ENCODE measurements at regions not wholly inside any gene's neighbourhood (a gene's known extent, or its start where the extent isn't known, plus 50 kb on each side); places are given as distances from the start of the nearest gene placed in this dataset.
"Not testable (repeated sequence)": the region's sequence is repeated elsewhere in the genome, so short reads cannot be mapped to it uniquely, and the experiment has no call there.

- H3K27ac ChIP-seq: no peak overlapping the region
- intact Hi-C loops (cut with DNase I; ENCODE audit: low total_unique reads): no loop called here
- no peak for DNase-seq (ENCODE audit: low spot score in 2 of 2)
- H3K4me3 ChIP-seq: no peak overlapping the region
- H3K36me3 ChIP-seq: no peaks in the 10 kb centered on the region
- TF ChIP-seq POLR2AphosphoS5 (IDR thresholded peaks at IDR 0.05) (no peak), POLR2A (IDR thresholded peaks at IDR 0.05) (no peak)
- TF ChIP-seq, protein P1, sequence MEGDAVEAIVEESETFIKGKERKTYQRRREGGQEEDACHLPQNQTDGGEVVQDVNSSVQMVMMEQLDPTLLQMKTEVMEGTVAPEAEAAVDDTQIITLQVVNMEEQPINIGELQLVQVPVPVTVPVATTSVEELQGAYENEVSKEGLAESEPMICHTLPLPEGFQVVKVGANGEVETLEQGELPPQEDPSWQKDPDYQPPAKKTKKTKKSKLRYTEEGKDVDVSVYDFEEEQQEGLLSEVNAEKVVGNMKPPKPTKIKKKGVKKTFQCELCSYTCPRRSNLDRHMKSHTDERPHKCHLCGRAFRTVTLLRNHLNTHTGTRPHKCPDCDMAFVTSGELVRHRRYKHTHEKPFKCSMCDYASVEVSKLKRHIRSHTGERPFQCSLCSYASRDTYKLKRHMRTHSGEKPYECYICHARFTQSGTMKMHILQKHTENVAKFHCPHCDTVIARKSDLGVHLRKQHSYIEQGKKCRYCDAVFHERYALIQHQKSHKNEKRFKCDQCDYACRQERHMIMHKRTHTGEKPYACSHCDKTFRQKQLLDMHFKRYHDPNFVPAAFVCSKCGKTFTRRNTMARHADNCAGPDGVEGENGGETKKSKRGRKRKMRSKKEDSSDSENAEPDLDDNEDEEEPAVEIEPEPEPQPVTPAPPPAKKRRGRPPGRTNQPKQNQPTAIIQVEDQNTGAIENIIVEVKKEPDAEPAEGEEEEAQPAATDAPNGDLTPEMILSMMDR (IDR thresholded peaks at IDR 0.05): no peak
- H3K27me3 ChIP-seq: no peaks in the 10 kb centered on the region
- no peaks in the 10 kb centered on the region for H3K4me1 ChIP-seq
- H3K9me3 ChIP-seq: no peaks in the 10 kb centered on the region
These were observed 165.3 kb upstream of the FBN2 start for GRCh38 chr5:128703322-128703721.

- Histone ChIP-seq H3K4me1 (no peaks in the 10 kb centered on the region), H3K4me3 (no peak overlapping the region), H3K27ac (no peak overlapping the region), H3K9me3 (no peaks in the 10 kb centered on the region), H3K36me3 (no peaks in the 10 kb centered on the region), H3K27me3 (no peaks in the 10 kb centered on the region)
- intact Hi-C loops (cut with DNase I; ENCODE audit: low total_unique reads): no loop called here
- no peak for DNase-seq (ENCODE audit: low spot score in 2 of 2)
- TF ChIP-seq POLR2AphosphoS5 (IDR thresholded peaks at IDR 0.05): no peak
These were observed 168.2 kb upstream of the FBN2 start for GRCh38 chr5:128706269-128706668.

GRCh38 chr5:128708841-128709240 lies 170.8 kb upstream of the FBN2 start:
- TF ChIP-seq POLR2AphosphoS5 (IDR thresholded peaks at IDR 0.05) (no peak), POLR2A (IDR thresholded peaks at IDR 0.05) (no peak)
- TF ChIP-seq, protein P1 (IDR thresholded peaks at IDR 0.05): no peak

DNA sequence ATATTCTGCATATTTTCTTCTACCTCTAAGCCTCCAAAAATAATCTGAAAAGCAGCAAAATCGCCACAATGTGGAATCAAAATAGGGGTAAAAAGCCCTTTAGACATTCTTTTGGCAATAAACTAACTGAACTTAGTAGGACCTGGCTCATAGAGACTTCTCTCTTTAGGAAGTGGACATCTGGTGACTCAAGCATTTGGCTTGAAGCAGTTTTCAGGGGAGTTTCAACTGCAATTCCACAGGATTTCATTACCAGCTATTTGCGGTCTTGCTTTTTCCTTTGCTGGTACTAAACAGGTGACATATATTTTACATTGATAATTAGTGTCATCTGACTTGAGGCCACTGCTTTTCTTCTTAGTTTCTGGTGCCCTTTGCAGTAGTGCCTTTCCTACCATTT lies 173.2 kb upstream of the FBN2 start:
- no peak for DNase-seq (ENCODE audit: low spot score in 2 of 2)
- intact Hi-C loops (cut with DNase I; ENCODE audit: low total_unique reads): no loop called here
- Histone ChIP-seq H3K4me1 (no peaks in the 10 kb centered on the region), H3K27me3 (no peaks in the 10 kb centered on the region), H3K36me3 (no peaks in the 10 kb centered on the region), H3K9me3 (peaks cover 0 to 8% of the 10 kb centered on the region in 2 donors), H3K4me3 (no peak overlapping the region), H3K27ac (no peak overlapping the region)
- TF ChIP-seq POLR2AphosphoS5 (IDR thresholded peaks at IDR 0.05) (no peak), POLR2A (IDR thresholded peaks at IDR 0.05) (no peak)

More at GRCh38 chr5:128708841-128709240, 170.8 kb upstream of the FBN2 start:
- Histone ChIP-seq H3K4me1 (no peaks in the 10 kb centered on the region), H3K36me3 (no peaks in the 10 kb centered on the region), H3K4me3 (no peak overlapping the region), H3K27ac (no peak overlapping the region), H3K9me3 (peaks cover 0 to 8% of the 10 kb centered on the region in 2 donors), H3K27me3 (no peaks in the 10 kb centered on the region)
- intact Hi-C loops (cut with DNase I; ENCODE audit: low total_unique reads): no loop called here
- no peak for DNase-seq (ENCODE audit: low spot score in 2 of 2)

- no peak overlapping the region for H3K27ac ChIP-seq
- intact Hi-C loops (cut with DNase I; ENCODE audit: low total_unique reads): no loop called here
- no peaks in the 10 kb centered on the region for H3K27me3 ChIP-seq
- no peak overlapping the region for H3K4me3 ChIP-seq
- TF ChIP-seq POLR2A (IDR thresholded peaks at IDR 0.05) (no peak), POLR2AphosphoS5 (IDR thresholded peaks at IDR 0.05) (no peak)
- TF ChIP-seq, protein P1 (IDR thresholded peaks at IDR 0.05): no peak
- DNase-seq (ENCODE audit: low spot score in 2 of 2): no peak
- H3K36me3 ChIP-seq: no peaks in the 10 kb centered on the region
- peaks cover 0 to 8% of the 10 kb centered on the region in 2 donors for H3K9me3 ChIP-seq
- no peaks in the 10 kb centered on the region for H3K4me1 ChIP-seq
These were observed 176.5 kb upstream of the FBN2 start for GRCh38 chr5:128714551-128714950.

DNA sequence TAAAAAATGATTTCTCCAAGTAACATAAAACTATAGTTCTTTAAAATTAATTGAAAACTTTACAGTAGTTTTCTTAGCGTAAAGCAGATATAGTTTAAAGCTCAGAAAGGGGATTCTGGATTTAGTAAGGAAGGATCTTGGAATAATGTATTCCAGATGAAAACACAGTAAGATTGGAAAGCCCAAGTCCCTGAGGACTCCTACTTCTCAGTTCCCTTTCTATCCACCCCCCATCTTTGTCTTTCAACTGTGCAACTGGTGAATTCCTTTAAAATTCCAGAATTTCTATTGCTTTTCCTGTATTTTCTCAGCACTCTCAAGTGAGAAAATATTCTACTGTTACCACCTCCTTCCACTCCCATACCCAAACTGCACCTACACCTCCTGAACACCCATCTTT lies 184.5 kb upstream of the FBN2 start:
- intact Hi-C loops (cut with DNase I; ENCODE audit: low total_unique reads): loop anchor here (5.0 kb wide), 1 partner anchor 515 kb away; no protein-coding TSS in a partner anchor
- Histone ChIP-seq H3K36me3 (no peaks in the 10 kb centered on the region), H3K27me3 (no peaks in the 10 kb centered on the region), H3K9me3 (no peaks in the 10 kb centered on the region), H3K4me3 (no peak overlapping the region), H3K27ac (no peak overlapping the region), H3K4me1 (no peaks in the 10 kb centered on the region)
- TF ChIP-seq POLR2AphosphoS5 (IDR thresholded peaks at IDR 0.05): no peak
- TF ChIP-seq POLR2A (IDR thresholded peaks at IDR 0.05): no peak
- TF ChIP-seq, protein P1 (IDR thresholded peaks at IDR 0.05): no peak
- DNase-seq (ENCODE audit: low spot score in 2 of 2): no peak

DNA sequence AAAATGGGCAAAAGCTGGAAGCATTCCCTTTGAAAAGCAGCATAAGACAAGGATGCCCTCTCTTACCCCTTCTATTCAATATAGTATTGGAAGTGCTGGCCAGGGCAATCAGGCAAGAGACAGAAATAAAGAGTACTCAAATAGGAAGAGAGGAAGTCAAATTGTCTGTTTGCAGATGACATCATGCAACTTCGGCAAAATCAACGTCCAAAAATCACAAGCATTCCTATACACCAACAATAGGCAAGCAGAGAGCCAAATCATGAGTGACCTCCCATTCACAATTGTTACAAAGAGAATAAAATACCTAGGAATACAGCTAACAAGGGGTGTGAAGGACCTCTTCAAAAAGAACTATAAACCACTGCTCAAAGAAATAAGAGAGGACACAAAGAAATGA lies 192.0 kb upstream of the FBN2 start:
- not testable (repeated sequence) for H3K36me3 ChIP-seq; H3K4me1 ChIP-seq; DNase-seq (ENCODE audit: low spot score in 2 of 2); H3K27me3 ChIP-seq; H3K9me3 ChIP-seq; H3K4me3 ChIP-seq; H3K27ac ChIP-seq
- intact Hi-C loops (cut with DNase I; ENCODE audit: low total_unique reads): loop anchor here (2.0 kb wide), 1 partner anchor 51 kb away; no protein-coding TSS in a partner anchor

- H3K27me3 ChIP-seq; H3K9me3 ChIP-seq; H3K4me3 ChIP-seq; H3K4me1 ChIP-seq; DNase-seq (ENCODE audit: low spot score in 2 of 2); H3K36me3 ChIP-seq; intact Hi-C loops (cut with DNase I; ENCODE audit: low total_unique reads): not testable (repeated sequence)
- peak overlapping the region; percentile 44 to 63 for H3K27ac ChIP-seq
These were observed 197.6 kb upstream of the FBN2 start for GRCh38 chr5:128735656-128736055.
